Adrenal gland (tissue), 5 donors: ENCODE measurements at regions not wholly inside any gene's neighbourhood (a gene's known extent, or its start where the extent isn't known, plus 50 kb on each side); places are given as distances from the start of the nearest gene placed in this dataset.

Experiments
- POLR2A ChIP-seq, 2 donors: fragments of 450-650 bp; IDR thresholded peaks; one replicate each; pipeline ENCODE4 v1.6.1; 2017; ENCODE audit warnings: antibody characterized with exemption in 2 of 2, mild to moderate bottlenecking in 2 of 2, moderate library complexity in 1 of 2
- TF ChIP-seq, protein P1 (sequence below), 6 experiments: fragments of 450-650 bp in 4 of 6; fragments of 200-600 bp in 2 of 6; sonication (generic) in 1 of 6; IDR thresholded peaks; 1 replicate in 5 of 6; 2 replicates in 1 of 6; pipeline versions ENCODE4 v1.5.1 to v1.8.0; 2016 to 2021; ENCODE audit warnings: antibody characterized with exemption in 6 of 6, mild to moderate bottlenecking in 2 of 6, moderate library complexity in 1 of 6
- donor health status: DM: no; HTN: no; CAD: no.

DNA sequence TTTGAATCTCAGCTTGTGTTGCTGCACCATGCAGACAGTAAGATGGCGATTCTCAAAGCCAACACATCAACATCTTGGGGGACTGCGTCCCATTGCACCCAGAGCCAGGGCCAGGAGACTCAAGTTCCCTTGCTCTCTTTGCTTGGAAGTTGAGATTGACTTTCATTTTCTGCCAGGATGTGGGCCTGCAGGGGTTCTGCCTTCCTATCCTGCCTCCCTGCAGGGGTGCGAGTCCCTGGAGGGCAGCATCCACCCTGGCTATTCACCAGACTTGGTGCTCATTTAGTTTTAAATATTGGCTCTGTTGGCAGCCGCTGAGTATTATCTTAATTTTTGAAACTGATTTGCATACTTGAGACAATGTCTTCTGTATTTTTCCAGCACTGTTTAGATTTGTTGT, 451.5 kb downstream of the GLRX3 start:
- TF ChIP-seq, protein P1, sequence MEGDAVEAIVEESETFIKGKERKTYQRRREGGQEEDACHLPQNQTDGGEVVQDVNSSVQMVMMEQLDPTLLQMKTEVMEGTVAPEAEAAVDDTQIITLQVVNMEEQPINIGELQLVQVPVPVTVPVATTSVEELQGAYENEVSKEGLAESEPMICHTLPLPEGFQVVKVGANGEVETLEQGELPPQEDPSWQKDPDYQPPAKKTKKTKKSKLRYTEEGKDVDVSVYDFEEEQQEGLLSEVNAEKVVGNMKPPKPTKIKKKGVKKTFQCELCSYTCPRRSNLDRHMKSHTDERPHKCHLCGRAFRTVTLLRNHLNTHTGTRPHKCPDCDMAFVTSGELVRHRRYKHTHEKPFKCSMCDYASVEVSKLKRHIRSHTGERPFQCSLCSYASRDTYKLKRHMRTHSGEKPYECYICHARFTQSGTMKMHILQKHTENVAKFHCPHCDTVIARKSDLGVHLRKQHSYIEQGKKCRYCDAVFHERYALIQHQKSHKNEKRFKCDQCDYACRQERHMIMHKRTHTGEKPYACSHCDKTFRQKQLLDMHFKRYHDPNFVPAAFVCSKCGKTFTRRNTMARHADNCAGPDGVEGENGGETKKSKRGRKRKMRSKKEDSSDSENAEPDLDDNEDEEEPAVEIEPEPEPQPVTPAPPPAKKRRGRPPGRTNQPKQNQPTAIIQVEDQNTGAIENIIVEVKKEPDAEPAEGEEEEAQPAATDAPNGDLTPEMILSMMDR (IDR thresholded peaks at IDR 0.05): no peak
- no peak for TF ChIP-seq POLR2A (IDR thresholded peaks at IDR 0.05)
